Ecto neural progenitor cell (in vitro differentiated cells): ENCODE measurements at regions not wholly inside any gene's neighbourhood (a gene's known extent, or its start where the extent isn't known, plus 50 kb on each side); places are given as distances from the start of the nearest gene placed in this dataset.

Experiments used
- DNase-seq: peaks from one replicate; pipeline ENCODE4 v3.0.0-alpha.2; 2018; ENCODE audit warnings: low spot score

GRCh38 chr5:2569774-2570542, 181.5 kb downstream of the IRX2 start:
- no peak for DNase-seq

GRCh38 chr5:2569176-2569575, 182.3 kb downstream of the IRX2 start:
- DNase-seq = no peak

GRCh38 chr5:2566284-2566683, 185.2 kb downstream of the IRX2 start:
- no peak for DNase-seq

GRCh38 chr5:2565147-2565546, 186.3 kb downstream of the IRX2 start:
- DNase-seq = no peak

GRCh38 chr5:2563046-2563445, 188.4 kb downstream of the IRX2 start:
- DNase-seq = no peak

- DNase-seq = no peak
Measured at GRCh38 chr5:2562036-2562435, 189.4 kb downstream of the IRX2 start.

- no peak for DNase-seq
Measured at GRCh38 chr5:2560435-2560834, 191.0 kb downstream of the IRX2 start.

GRCh38 chr5:2557435-2557834, 194.0 kb downstream of the IRX2 start:
- no peak for DNase-seq

- DNase-seq = no peak
Measured at GRCh38 chr5:2556375-2556966, 195.0 kb downstream of the IRX2 start.

GRCh38 chr5:2553611-2554010, 197.9 kb downstream of the IRX2 start:
- no peak for DNase-seq

GRCh38 chr5:2550509-2550908, 201.0 kb downstream of the IRX2 start:
- DNase-seq = no peak

GRCh38 chr5:2549900-2550299, 201.6 kb downstream of the IRX2 start:
- no peak for DNase-seq

- DNase-seq = no peak
Measured at GRCh38 chr5:2549354-2549753, 202.1 kb downstream of the IRX2 start.

GRCh38 chr5:2546938-2547337, 204.5 kb downstream of the IRX2 start:
- DNase-seq = no peak

- DNase-seq = no peak
Measured at GRCh38 chr5:2544003-2544402, 207.5 kb downstream of the IRX2 start.

- no peak for DNase-seq
Measured at GRCh38 chr5:2542821-2543220, 208.7 kb downstream of the IRX2 start.

GRCh38 chr5:2542026-2542425, 209.5 kb downstream of the IRX2 start:
- DNase-seq = no peak

GRCh38 chr5:2538169-2538568, 213.3 kb downstream of the IRX2 start:
- peak; percentile 89 for DNase-seq

GRCh38 chr5:2537378-2538145, 213.9 kb downstream of the IRX2 start:
- peak; percentile 49 for DNase-seq

GRCh38 chr5:2536632-2537377, 214.7 kb downstream of the IRX2 start:
- DNase-seq = peak; percentile 42

GRCh38 chr5:2534970-2535369, 216.5 kb downstream of the IRX2 start:
- DNase-seq = peak; percentile 1

GRCh38 chr5:2534251-2534650, 217.2 kb downstream of the IRX2 start:
- DNase-seq = peak; percentile 15
